ENCODE measurements at regions not wholly inside any gene's neighbourhood (a gene's known extent, or its start where the extent isn't known, plus 50 kb on each side); places are given as distances from the start of the nearest gene placed in this dataset.
"Not testable (repeated sequence)": the region's sequence is repeated elsewhere in the genome, so short reads cannot be mapped to it uniquely, and the experiment has no call there.

GRCh38 chr10:91003379-91003778 lies 82.5 kb upstream of the ANKRD1 start:
- not testable (repeated sequence) for DNase-seq (ENCODE audit: low read depth)

GRCh38 chr10:91005276-91005675 lies 84.4 kb upstream of the ANKRD1 start:
- DNase-seq (ENCODE audit: low read depth): not testable (repeated sequence)

- DNase-seq (ENCODE audit: low read depth): peak; percentile 45
These were observed 85.3 kb upstream of the ANKRD1 start for GRCh38 chr10:91006001-91006751.

GRCh38 chr10:91006752-91007346 lies 86.0 kb upstream of the ANKRD1 start:
- DNase-seq (ENCODE audit: low read depth): no peak

DNA sequence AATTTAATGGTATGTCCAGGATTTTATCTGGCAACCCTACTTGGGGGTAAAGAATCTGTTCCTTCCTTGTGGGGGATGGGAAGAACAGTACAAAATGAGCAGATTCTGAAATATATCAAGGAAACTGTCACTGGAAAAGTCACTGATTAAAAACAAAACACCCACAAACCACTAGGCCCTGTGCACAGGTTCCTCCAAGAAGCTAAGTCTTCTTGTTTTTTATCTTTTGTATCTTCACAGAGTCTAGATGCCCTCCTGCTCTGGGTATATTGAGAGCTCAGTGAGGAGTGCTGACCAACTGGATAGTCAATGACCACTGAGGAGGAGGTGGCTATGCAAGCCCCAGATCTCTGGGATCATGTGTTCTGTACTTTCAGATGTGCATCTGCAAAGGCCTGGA lies 86.8 kb upstream of the ANKRD1 start:
- DNase-seq (ENCODE audit: low read depth): no peak

DNA sequence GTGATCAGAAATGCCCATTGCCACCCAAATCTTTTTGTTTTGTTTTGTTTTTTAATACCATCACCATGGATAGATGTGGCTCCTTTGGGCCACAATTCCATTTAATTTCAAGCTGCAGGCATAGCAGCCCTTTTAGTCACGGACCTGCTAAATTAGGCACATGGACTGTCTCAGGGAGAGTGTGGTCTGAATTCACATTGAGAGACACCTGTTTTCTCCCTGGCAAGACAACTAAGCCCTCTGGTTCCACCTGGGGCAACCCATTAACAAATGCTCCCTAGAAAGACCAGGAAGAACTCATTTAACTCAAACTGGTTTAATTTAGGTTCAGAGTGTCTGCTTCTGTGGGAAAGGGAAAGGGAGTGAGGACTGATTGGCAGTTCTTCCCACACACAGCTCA lies 88.2 kb upstream of the ANKRD1 start:
- no peak for DNase-seq (ENCODE audit: low read depth)

- DNase-seq (ENCODE audit: low read depth): no peak
These were observed 90.1 kb upstream of the ANKRD1 start for GRCh38 chr10:91010952-91011351.

DNA sequence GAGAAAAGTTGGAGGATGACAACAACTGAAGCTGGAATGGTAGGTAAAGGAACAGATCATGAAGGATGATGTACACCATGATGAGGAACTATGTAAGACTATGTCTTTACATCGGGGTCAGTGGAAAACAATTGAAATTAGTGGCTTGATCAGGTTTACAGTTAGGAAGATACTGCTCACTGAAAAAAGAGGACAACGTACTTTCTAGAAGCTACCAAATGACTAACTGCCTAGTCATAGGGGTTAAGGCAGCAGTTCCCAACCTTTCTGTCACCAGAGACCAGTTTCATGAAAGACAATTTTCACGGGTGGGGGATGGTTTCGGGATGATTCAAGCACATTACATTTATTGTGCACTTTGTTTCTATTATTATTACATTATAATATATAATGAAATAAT lies 91.6 kb upstream of the ANKRD1 start:
- no peak for DNase-seq (ENCODE audit: low read depth)

GRCh38 chr10:91013985-91014384 lies 93.1 kb upstream of the ANKRD1 start:
- DNase-seq (ENCODE audit: low read depth): no peak

DNA sequence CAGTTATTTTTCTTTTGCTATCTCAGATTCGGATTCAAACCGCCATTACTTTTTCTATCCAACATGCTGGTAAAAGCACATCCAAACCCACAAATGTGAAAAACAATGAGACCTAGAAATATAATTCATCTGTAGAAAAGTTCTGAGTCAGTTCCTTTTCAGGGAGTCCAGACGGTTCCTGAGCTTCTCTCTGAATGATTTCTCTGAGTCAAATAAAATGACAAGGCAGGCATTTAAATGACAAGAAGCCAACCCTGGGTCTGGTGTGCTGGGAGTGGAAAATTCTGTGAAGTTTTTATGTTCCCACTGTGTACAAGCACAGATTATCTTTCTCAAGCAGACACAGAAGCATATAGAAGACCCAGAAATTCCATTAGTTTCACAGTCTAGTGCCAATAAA lies 96.3 kb upstream of the ANKRD1 start:
- no peak for DNase-seq (ENCODE audit: low read depth)

DNA sequence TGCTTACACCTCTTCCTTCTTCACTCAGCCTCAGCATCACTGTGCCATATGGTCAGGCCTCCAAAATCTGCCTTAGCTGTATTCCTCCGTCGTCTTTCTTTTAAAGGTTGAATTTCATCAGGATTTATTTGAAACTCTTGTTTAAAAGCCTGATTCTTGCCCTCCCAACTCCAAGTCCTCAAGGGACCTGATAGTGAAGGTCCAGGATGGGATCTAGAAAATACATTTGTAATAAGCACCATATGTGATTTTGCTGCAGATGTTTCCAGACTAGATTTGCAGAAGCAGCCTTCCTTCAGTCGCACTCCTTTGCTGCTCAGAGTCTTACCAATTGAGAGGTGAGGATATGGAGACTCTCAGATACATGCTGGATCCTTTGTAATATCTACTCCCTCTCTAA lies 101.0 kb upstream of the ANKRD1 start:
- DNase-seq (ENCODE audit: low read depth): no peak

GRCh38 chr10:91022390-91022789 lies 101.5 kb upstream of the ANKRD1 start:
- no peak for DNase-seq (ENCODE audit: low read depth)

DNA sequence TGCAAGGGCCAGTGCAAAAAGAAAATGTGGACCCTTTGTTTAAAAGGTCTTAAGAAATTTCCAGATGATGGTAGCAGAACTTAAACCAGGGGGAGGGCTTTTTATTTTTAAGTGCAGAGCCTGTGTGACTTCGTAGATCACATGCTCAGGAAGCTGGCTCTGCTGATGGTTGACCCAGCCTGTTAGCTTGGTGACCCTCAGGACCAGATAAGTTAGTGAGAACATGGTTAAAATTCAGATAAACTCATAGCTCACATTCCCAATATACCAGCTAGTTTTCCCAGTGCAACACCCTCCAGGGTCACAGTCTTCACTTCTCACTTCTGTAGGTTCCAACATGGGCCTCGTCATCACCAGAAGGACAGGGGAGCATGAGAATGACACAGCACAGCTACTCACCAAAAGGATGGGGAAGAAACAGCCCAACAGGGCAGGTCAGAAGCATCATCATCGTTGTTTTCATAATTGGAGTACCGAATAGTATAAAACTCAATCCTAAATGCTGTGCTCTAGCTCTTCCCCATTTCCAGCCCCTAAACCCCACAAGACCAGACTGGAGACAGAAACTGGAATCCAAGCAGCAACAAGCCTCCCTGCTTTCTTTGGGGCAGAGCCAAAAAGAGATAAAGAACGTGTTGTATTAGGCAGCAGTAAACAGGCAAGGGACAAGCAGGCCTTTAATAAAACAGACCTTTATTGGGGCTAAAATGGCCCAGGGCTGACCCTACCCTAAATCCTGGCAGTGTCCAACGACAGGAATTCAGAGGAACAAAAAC lies 102.2 kb upstream of the ANKRD1 start:
- DNase-seq (ENCODE audit: low read depth): no peak

DNA sequence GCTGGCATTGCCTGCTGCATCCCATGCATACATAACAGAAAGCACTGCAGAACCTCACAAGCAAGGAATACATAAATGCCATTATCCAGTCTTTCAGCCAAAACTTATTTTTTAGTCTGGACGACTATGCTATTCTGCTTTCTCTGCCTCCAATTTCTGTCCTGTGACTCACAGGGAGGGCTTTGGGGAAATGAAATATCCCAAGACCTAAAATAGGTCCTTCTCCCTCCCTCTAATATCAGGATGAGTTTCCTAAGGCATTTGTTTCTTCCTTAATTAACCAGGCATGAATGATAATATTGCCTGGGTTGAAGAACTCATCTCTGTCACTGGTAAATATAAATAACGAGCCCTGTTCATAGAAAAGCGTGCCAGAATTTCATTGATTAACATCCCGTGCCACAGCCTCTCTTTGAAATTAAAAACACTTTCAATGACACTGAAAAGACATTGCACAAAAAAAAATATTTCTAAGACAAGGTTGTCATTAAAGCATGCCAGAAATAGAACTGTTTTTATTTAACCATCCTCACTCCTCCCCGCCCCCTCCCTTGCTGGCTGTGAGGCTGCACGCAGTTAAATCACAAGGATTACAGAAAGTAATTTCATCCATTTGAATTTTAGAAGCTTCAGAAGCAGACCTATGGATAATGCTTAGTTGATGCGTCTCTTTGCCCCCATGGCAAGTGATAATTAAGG lies 103.0 kb upstream of the ANKRD1 start:
- no peak for DNase-seq (ENCODE audit: low read depth)

DNA sequence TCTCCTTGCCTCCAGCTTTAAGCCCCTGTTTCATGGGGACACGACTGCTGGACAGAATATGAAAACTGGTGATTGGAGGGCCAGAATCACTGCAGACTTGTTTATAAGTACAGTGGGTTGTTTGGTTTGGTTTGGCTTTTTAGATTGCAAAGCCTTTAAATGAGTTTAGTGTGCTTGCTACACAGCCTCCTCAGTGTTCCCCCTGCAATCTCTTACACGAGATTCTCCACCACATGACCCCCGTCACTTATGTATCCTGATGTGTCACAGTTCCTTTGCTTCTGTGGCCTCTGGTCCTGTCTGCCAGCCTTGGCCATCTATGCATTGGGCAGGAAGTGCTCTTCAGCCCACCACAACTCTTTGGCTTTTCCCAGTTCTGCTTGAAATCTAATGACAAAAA lies 103.7 kb upstream of the ANKRD1 start:
- no peak for DNase-seq (ENCODE audit: low read depth)

- no peak for DNase-seq (ENCODE audit: low read depth)
These were observed 111.8 kb upstream of the ANKRD1 start for GRCh38 chr10:91032611-91033206.

- no peak for DNase-seq (ENCODE audit: low read depth)
These were observed 112.5 kb upstream of the ANKRD1 start for GRCh38 chr10:91033324-91033950.

- no peak for DNase-seq (ENCODE audit: low read depth)
These were observed 113.2 kb upstream of the ANKRD1 start for GRCh38 chr10:91034042-91034441.

GRCh38 chr10:91034494-91035159 lies 113.7 kb upstream of the ANKRD1 start:
- DNase-seq (ENCODE audit: low read depth): no peak

DNA sequence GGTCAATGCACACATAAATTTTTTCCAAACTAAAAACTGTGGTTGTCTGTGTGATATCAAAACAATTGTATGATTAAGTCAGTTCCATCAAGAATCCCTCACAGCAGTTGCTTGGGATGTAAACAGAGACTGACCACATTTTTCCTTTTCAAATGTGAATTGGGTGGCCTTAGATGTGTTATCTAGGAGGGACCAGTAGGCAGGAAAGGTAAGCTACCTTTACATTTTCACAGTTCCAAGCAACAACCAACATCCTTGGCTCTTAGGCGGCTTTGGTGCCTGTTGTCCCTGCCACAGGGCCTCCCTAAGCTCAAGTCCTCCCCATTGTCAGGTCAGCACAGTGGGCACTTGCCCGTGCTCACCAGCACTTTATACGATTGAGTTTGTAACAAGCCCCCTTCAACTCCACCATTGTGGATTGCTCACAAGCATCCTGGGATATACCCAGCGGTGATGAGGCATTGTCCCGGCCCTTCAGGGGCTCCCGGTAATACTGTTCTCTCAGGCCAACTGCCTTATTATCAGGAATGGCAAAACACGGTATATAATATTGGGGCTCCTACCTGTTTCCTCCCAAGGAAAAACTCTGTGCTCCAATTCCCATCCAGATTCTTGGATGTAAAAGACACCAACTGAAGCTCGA lies 114.9 kb upstream of the ANKRD1 start:
- DNase-seq (ENCODE audit: low read depth): no peak
